OCI-LY1 (cell line): ENCODE measurements at regions not wholly inside any gene's neighbourhood (a gene's known extent, or its start where the extent isn't known, plus 50 kb on each side); places are given as distances from the start of the nearest gene placed in this dataset.

Source experiments
- EZH2 ChIP-seq: fragments of 200-600 bp; sonication (generic), shearing (Covaris generic); IDR thresholded peaks from 2 replicates; pipeline ENCODE4 v1.8.0; 2017; ENCODE audit warnings: borderline replicate concordance, mixed run types, mild to moderate bottlenecking, antibody characterized with exemption, low read length, moderate library complexity, mixed read lengths
- TF ChIP-seq, protein P1 (sequence below): fragments of 200-600 bp; sonication (generic), shearing (Covaris generic); IDR thresholded peaks from 2 replicates; pipeline ENCODE4 v1.5.1; 2017; ENCODE audit warnings: mild to moderate bottlenecking, antibody characterized with exemption, low read length, moderate library complexity, mixed read lengths

DNA sequence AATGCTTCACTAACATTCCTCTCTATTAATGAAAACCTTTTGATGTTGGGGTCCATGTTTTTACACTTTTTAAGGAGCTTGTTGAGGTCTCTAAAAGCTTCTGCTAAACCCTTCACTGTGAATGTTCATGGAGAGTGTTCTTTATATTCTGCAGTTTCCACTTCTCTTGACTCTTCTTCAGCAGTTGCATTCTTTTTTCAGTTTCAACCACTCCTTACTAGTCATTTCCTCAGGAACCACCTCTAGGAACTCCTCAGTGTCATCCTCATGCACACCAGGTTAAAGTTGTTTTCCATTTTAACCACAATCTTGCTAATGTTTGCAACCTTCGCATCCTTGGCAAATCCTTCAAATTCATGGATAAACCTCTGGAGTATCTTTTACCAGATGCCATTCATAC is 821.6 kb downstream of the ANKRD7 start:
- TF ChIP-seq, protein P1, sequence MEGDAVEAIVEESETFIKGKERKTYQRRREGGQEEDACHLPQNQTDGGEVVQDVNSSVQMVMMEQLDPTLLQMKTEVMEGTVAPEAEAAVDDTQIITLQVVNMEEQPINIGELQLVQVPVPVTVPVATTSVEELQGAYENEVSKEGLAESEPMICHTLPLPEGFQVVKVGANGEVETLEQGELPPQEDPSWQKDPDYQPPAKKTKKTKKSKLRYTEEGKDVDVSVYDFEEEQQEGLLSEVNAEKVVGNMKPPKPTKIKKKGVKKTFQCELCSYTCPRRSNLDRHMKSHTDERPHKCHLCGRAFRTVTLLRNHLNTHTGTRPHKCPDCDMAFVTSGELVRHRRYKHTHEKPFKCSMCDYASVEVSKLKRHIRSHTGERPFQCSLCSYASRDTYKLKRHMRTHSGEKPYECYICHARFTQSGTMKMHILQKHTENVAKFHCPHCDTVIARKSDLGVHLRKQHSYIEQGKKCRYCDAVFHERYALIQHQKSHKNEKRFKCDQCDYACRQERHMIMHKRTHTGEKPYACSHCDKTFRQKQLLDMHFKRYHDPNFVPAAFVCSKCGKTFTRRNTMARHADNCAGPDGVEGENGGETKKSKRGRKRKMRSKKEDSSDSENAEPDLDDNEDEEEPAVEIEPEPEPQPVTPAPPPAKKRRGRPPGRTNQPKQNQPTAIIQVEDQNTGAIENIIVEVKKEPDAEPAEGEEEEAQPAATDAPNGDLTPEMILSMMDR = no peak
- TF ChIP-seq EZH2 = no peak
